HG03066 (cell line): ENCODE measurements at regions not wholly inside any gene's neighbourhood (a gene's known extent, or its start where the extent isn't known, plus 50 kb on each side); places are given as distances from the start of the nearest gene placed in this dataset.

Source experiments
- ATAC-seq: cut with Tn5 transposase; IDR thresholded peaks from one replicate; pipeline ENCODE4 v1.9.1; 2021; ENCODE audit warnings: low read depth; ENCODE audit not compliant: unreplicated experiment

DNA sequence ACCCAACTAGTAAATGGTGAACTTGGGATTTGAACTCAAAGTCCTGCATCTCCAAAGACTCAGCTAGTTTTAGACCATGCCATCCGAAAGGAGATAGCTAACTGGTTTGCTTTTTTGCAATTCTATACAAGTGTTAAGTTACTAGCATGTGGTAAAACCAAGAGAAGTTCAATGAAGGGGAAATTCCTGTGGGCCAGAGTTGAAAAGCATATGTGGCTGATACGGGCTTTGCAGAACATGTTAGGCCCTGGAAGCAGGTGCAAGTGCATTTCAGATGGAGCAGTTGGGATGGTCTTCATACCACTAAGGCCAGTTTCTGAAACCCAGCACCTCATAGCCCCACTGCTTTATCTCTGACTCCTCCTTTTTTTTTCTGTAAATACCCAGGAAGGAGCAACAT, 620.9 kb downstream of the PLPP3 start:
- no peak for ATAC-seq

DNA sequence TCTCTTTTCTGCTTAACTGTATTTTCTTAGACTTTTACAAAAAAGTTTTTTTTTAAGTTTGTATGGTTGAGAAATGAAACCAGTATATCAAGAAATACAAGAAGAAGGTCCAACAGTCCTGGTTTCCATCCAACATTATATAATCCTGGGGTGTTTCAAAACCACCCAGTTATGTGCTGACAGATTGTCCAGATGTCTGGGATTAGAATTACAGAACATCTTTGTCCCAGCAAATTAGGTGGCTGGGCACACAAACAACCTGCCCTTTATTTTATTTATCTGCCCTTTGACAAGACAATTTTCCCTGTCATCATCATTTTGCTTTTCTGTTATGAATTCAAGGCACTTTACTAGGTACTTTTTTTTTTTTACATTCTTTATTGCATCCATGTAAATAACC, 622.1 kb downstream of the PLPP3 start:
- no peak for ATAC-seq

DNA sequence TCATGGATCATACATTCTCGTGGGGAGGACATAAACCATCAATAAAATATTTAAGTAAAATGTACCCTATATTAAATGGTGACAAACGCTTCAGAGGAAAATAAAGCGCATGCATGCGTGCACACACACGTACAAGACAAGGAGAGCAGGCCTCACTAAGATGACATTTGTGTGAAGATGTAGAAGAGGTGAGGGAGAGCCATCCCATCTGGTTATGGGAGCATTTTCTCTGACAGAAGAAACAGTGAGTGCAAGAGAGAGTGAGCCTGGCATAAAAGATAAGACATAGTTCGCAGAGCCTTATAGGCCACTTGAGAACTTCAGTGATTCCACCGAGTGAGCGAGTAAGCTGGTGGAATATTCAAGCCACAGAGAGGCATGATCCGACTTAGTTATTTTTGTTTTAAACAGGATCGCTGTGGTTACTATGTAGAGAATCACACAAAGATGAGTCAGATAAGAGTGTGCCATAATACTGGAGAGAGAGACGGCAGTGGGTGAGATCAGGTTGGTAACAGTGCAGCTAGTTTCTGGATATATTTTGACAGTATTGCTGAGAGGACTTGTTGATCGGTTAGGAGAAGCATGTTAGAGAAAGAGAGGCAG, 624.2 kb downstream of the PLPP3 start:
- ATAC-seq = no peak

DNA sequence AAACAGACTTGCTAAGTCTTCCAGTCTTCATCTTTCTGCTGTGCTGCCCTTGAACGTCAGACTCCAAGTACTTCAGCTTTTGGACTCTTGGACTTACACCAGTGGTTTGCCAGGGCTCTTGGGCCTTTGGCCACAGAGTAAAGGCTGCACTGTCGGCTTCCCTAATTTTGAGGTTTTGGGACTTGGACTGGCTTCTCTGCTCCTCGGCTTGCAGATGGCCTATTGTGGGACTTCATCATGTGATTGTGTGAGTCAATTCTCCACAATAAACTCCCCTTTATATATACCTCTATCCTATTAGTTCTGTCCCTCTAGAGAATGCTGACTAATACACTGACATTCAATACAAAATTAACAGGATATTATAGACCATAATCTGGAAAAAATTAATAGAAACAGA, 628.1 kb downstream of the PLPP3 start:
- ATAC-seq = no peak

DNA sequence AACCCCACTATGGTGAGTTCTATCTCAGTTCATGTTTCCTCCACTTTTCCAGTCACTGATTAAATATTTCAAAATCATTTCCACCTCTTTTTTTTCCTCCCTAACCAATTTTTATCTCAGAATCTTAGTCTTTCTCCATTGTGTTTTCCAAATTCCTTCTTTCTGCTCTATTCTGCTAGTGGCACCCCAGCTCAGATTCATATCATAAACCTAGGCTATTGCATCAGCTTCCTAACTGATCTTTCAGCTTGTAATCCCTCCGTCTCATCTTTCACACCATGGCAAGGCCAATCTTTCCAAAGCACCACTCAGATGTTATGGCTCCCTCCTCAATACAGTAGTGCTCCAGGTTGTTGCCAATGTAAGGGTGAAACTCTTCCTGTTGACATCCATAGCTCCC, 631.9 kb downstream of the PLPP3 start:
- ATAC-seq = no peak

DNA sequence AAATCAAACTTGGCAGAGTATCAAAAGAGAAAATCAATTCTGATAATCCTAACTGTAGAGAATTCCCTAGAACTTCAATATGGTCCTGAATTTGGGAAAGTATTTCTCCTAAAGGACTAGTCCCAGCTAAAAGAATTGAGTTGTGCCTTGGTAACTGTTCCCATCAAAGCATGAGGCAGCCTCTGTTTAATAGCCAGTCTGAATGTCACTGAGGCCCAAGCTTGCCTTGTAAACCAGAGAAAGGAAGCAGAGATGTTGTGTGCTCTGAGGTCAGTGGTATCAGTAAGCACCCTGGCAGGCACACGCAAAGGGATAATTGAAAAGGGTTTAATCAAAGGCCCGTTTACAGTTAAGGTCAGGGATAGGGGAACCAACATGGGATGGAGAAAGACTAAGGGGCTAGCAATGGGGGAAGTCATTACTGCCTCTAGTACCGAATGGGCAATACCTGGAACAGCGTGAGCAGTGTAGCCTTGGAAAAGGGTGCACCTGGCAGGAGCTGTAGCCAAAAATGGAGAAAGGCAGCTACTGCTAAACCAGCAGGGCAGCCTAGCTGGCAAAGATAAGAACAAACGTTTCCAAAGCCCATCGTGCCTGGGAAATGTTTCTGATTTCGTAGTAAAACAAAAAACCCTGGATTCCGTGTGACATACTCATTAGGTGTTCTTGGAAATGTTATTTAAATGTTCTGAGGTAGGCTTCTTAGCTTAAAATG, 635.5 kb downstream of the PLPP3 start:
- no peak for ATAC-seq

DNA sequence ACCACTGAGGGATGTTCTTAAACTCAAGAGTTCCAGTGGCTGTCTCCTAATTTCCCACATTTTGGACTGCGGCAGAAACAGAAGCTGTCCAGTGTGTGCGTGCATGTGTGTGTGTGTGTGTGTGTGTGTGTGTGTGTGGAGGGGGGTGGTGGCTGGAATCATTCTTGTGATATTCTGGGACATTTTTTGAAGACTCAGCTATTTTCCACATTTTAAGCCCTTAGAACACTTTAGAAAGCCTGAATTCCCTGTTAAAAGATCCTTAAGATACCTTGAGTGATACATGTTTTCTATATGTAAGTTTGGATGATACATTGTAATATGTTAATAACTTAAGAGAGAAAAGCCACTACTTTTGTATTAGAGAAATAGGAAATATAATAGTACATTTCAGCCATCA, 636.4 kb downstream of the PLPP3 start:
- no peak for ATAC-seq

DNA sequence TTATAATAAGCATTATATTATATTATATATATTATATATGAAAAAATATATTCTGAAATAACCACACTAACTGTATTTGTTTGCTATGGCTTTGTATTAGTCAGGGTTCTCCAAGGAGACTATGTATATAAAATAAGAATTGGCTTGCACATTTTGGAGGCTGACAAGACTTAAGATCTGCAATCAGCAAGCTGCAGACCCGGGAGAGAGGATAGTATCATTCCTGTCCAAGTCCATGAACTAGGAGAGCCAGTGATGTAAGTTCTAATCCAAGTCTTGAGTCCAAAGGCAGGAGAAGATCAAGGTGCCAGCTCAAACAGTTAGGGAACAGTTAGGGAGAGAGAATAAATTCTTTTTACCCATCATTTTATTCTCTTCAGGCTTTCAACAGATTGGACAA, 639.5 kb downstream of the PLPP3 start:
- ATAC-seq = no peak

DNA sequence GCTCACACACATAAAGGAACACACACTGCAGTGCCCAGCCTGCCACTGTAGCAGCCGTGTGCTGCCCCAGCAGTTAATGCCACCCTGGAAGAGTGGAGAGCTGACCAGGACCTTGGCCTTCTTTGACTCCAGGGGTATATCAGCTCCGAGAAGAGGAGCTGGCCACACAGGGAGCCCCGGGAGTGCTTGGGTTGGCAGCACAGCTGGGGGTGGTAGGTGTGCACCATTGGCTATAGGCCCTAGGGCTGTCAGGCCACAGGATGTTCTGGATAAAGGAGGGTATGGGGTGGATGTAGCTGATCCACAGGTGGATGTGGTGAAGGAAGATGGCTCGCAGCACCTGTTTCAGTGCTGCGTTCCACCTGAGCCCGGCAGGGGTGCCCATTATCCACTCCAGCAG, 640.5 kb downstream of the PLPP3 start:
- ATAC-seq = no peak

DNA sequence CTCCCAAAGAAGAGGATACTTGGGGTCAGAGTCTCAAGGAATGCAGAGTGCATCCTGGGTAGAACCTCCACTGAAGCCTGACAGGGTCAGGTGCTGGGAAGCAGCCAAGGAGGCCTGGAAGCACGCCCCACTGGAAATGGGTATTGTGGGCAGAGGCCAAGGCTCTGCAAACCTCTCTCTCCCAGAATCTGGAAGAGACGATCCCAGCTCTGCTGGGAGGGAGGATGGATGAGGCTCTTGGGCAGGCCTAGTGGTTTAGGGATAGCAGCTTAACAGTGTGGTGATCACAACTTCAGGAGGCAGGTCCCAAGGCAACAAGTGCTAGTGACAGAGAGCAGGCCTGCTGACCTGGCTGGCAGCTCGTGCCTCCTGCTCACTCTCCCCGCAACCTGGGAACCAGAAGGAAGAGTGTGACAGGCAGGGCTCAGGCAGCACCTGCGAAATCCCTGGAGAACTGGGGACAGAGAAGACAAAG, 641.0 kb downstream of the PLPP3 start:
- no peak for ATAC-seq

DNA sequence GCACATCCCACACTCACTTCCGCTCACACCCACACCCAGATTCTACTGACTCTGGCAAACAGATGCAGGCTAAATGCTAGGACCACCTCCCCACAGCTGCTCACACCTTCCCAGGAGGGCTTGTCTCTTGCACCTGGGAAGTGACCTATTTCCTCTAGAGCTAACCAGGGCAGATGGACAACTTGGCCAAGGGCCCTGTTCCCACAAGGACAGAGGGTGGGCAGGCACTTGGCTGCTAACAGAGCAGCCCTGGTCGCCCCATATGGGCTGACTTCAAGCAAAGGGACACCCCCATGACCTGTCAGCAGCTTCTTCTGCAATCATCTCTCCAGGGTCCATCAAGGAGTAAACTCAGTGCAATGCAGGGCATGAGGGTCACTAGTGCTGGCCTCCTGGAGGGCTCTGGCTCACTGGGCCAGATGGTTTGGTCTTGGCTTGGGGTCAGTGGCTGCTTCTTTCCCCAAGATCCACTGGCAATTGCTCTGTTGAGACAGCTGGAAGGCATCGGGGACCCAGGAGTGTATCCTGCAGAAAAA, 641.5 kb downstream of the PLPP3 start:
- ATAC-seq = no peak

DNA sequence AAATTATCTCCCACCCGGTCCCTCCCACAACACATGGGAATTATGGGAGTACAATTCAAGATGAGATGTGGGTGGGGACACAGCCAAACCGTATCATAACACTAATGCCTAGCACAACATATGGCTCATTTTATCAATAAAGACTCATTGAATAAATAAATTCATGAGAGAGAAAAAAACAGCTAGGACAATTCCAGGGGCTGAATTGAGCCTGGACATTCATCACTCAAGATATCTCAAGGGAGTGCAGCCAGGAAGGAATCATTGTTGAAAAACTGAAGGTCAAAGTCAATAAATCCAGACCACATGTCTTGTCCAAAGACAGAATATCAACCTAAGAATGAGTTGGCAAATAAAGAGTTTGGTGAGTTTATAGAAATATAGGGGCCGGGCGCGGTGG, 644.1 kb downstream of the PLPP3 start:
- no peak for ATAC-seq

DNA sequence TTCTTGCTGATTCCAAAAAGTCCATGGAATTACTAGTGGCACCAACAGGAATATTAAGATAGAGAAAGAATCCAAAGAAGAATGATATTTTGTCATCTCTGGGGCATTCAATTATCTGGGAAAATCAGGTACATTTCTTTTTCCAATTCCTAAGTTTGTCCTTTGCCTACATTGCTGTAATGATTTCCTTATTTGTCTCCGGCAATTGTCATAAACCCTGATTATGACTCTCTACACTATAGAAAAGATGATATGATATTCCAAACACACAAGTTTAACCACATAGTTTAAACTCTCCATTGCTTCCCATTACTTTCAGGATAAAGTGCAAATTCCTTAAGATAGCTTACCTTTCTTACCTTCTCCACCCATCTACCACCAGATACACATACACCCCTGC, 647.0 kb downstream of the PLPP3 start:
- ATAC-seq = no peak

DNA sequence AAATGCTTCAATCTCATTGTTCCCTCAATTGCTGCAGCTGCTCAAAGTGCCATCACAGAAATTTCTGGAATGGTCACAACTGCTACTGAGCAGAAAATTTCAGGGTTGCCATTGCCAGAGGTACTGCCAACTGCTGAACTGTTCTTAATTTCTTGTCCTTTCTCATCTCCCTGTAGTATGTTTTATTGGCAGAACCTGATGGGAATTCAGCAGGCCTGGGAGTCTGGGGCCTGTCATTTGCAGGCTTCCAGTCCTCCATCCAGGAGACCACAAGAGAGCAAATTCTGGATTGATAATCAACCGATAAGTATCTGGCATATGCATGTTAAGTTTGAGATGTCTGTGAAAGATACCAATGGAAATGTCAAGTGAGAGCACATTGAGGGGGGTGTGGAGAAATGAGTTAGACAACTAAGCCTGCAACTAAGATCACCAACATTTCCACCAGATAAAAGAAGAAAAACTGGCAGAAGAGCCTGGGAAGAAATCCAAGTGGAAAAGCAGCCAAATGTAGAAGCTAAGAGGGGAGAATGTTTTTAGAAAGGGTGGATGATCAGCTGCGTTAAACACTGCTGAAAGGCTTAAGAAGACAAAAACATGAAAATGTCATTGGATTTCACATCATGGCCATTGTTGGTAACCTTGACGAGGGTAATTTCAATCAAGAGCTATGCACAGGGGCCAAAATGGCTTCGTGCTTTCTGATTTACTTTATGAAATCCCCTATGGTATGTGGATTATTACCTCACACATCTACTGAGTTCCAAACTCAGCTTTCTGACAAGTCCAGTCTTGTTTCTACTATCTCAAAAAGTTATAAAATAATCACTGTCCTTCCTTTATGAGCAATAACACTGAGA, 648.1 kb downstream of the PLPP3 start:
- ATAC-seq = no peak

DNA sequence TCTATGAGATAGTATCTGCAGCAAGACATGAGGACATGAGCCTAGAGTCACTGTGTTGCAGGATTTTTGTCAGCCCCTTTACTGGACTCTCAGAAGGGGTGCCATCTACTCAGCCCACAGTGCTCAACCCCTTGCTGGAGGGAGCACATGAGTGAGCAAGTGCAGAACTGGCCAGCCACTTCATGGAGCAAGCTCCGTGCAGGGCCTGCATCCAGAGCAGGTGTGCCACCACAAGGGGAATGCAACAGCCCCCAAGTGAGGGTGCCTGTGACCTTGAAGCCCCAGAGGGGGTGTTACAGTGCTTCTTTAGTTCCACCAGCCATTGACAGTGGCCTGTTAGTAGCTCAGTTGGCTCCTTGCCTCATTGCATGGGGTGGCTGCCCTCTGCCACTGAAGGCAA, 649.7 kb downstream of the PLPP3 start:
- no peak for ATAC-seq

DNA sequence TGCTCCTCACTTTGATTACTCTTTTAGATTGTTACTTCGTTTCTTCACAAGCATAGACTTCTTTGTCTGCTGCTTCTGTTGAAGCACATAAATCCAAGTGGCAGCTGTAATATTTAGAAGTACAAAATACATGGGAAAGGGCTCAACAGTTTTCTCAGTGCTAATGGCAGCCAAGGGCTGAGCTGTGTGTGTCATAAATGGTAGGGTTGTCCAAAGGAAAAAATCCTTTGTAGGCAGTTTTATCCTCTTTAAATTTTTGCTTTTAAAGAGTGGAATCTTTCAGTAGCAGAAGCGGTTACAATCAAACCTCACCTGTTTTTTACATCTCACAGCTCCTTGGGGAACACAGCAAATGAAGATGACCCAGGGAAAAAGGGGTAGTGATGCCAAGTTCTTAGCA, 650.8 kb downstream of the PLPP3 start:
- no peak for ATAC-seq

DNA sequence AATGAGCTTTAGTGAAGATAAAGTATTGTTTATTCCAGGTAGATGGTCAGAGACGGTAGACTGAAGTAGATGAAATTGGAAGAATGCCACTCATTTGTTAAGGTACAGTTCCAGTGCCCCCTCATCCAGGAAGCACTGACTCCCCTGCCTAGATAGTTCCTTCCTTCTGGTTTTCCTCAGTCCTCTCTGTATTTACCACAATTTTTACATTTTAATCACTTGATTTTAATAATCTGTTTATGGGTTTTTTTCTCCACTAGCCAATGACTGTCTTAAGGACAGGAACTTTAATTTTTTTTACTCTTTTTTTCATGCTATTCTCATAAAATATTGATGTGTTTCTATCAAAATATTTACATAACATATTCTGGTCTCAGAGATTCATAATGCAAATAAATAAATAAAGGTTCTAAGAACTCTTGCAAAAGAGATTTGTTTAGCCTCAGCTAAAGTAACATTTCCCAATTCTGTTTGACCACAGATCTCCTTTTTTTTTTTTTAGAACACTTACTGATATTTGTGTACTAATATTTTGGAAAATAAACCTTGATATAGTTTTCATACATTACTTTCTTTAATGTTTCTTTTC, 651.6 kb downstream of the PLPP3 start:
- ATAC-seq = no peak

DNA sequence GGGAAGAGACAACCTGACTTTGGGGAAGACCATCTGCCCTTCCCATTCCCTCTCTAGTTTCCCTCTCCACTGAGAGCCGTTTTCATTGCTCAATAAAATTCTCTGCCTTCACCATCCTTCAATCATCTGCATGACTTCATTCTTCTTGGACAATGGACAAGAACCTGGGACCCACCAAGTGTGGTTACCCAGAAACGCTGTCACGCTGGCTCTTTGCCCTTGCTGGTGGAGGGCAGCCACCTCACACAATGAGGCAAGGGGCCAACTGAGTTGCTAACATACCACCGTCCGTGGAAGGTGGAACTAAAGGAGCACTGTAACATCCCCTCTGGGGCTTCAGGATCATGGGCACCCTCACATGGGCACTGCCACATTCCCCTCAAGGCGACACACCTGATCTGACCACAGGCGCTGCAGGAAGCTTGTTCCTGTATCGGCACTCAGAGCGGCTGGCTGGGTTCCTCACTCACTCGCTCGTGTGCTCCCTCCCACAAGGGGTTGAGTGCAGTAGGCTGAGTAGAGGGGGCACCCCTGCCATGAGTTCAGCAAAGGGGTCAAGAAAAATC, 652.4 kb downstream of the PLPP3 start:
- no peak for ATAC-seq

DNA sequence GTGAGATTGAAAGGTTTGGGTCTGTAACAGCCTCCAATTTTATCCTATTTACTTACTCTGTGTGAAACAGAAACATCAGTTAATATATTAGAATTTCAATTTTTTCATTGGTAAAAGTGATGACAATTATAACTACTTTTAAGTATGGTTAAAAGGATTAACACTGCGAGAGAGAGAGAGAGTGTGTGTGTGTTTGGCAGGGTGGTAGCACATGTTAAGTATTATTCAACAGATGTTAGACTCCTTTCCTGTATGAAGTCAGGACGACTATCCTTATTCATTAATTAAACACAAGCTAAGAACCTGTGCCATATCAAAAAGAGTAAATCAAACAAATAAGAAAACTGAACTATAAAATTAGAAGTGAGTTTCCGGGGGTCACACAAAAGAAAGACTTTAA, 662.5 kb downstream of the PLPP3 start:
- no peak for ATAC-seq

DNA sequence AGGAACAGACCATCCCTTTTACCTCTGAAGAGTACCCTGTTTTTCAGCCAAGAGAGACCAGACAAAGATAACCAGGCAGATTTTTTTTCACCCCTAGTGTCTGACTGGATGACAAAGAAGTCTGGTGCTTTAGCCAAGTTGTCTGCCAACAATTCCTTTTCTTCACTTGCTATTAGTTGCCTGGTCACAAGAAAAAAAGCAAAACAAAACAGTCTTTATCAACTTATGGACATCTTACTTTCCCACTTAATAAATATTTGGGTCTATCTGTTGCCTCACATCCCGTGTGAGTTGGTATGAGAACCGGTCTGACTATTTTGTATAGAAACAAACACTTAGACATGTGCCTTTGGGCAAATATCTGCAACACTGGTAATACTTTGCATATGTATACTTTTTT, 662.9 kb downstream of the PLPP3 start:
- ATAC-seq = no peak

DNA sequence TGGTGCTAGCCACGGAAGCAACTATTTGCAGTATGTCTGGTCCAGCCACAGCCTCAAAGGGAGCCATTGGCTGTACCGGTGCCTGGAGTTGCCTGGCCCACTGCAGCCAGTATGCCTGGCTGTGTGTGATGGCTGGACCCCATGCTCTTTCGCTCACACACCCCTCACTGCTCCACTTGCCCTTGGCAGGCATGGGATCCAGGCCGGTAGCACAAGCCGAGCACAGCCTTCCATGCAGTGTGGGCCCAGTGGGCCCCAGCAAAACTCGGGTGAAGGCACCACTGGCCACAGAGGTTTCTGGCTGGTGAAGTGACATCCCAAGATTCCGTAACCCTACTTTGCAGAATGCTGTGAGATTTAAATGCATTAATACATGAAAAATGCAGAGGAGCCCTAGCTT, 665.8 kb downstream of the PLPP3 start:
- ATAC-seq = no peak
